D721Med (cell line): ENCODE measurements at regions not wholly inside any gene's neighbourhood (a gene's known extent, or its start where the extent isn't known, plus 50 kb on each side); places are given as distances from the start of the nearest gene placed in this dataset.

Experiments used
- DNase-seq: peaks from one replicate; pipeline ENCODE4 v3.0.0; 2011; ENCODE audit warnings: low spot score; ENCODE audit not compliant: insufficient read length
- FAIRE-seq: peaks from 2 replicates; lab custom pipeline; 2011; peaks lifted over from hg19 to GRCh38; lab: Jason Lieb, UNC
- CTCF ChIP-seq: IDR thresholded peaks from 2 replicates; pipeline ENCODE4 v1.5.1; 2012; ENCODE audit warnings: mild to moderate bottlenecking, control low read depth; ENCODE audit not compliant: insufficient read depth; ENCODE audit errors: missing control alignments

GRCh38 chr14:104317492-104317805 lies 179.1 kb downstream of the KIF26A start:
- FAIRE-seq (no peak), DNase-seq (no peak)
- no peak for TF ChIP-seq CTCF

- TF ChIP-seq CTCF: no peak
- no peak for DNase-seq
- FAIRE-seq: no peak
These were observed 179.7 kb downstream of the KIF26A start for GRCh38 chr14:104317975-104318557.

DNA sequence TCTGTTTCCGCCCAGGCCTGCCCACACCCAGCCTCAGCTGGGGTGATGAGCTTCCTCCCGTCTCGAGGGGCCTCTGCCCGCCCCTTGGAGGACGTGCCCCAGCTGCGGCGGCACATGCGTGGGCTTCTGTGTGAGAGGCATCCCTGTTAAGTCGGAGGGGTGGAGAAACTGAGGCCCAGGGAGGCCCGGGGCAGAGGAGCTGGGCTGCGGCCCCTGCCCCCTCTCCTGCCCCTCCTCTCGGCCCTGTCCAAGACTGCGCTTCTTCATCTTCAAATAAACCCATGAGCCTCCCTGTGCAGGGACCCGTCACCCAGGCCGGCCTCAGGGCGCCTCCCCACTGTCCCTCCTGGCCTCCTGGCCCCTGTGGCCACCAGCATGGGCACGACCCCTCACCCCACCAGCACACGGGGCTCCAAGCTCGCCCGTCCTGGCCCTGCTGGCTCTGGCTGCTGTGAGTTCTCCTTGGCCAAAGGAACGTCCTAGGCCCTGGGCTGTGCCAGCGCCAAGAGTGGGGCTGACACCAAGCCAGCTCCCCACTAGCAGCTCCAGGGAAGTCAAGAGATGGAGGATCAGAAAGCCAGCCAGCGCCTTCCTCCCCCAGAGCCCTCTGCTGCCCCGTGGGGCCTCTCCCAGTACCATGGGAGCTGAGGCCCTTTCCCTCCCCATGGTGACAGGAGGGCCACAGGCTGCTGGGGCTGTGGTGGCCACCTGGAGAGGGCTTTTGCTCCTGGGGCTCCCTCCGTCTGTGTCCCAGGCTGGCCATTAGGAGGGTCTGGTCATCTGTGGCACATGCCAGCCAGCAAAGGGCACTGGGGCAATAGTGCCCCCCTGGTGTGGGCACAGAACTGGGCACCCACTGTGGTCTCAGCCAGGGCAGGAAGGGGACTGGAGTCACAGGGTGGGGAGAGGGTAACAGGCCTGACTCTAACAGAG lies 180.4 kb downstream of the KIF26A start:
- no peak for TF ChIP-seq CTCF
- DNase-seq (no peak), FAIRE-seq (no peak)

DNA sequence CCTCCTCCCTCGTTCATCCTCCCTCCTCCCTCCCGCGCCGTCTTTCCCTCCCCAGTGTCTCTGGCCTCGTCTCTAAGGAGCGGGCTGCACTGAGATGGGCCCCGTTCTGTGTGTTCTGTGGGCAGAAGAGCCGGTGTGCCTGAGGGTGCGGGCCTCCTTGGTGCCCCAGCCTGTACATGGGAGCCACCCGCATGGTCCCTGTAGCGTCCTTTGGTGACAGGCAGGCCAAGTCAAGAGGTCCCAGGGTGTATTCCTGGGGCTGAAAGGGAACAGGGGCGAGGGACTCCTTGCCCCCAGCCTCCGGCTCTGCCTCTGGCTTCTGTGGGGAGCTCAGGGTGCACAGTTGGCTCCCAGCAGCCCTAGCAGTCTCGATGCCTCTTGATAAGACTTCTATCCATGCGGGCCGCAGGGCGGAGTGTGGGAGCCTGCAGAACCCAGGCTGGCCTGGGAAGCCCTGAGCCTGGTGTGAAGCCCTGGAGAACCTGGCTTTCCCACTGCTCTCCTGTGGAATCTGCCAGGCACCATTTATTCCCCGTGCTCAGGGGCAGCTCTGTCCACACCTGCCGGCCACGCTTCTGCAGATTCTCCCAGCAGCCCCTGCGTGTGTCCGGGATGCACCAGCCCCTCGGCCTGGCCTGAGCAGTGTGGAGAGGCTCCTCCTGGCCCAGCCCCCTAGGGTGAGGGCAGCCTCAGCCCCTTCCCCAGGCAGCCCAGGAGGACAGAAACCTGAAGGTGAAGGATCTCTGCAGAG lies 181.3 kb downstream of the KIF26A start:
- TF ChIP-seq CTCF: no peak
- FAIRE-seq (no peak), DNase-seq (no peak)

DNA sequence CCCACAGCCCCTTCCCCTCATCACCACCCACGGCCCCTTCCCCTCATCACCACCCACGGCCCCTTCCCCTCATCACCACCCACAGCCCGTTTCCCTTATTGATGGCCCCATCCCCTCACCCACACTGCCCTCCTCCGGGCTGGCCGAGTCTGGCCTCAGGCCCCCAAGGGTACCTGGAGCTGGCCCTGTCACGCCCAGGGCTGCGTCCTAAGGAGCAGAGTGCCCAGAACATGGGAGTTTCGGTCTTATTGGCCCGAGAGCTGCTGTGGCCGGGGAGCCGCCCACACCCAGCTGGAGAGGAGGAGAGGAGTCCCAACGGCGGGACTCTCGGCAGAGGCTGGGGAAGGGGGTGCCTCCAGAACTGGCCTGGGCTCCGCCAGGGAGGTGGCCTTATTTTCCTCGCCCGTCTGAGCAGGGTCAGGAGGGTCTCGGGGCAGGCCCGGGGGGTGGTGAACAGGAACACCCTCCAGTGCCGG lies 182.3 kb downstream of the KIF26A start:
- DNase-seq (no peak), FAIRE-seq (no peak)
- TF ChIP-seq CTCF: no peak

- FAIRE-seq (no peak), DNase-seq (no peak)
- TF ChIP-seq CTCF: no peak
These were observed 182.9 kb downstream of the KIF26A start for GRCh38 chr14:104321088-104321801.
